ENCODE measurements at regions not wholly inside any gene's neighbourhood (a gene's known extent, or its start where the extent isn't known, plus 50 kb on each side); places are given as distances from the start of the nearest gene placed in this dataset.

GRCh38 chr11:95521133-95521542, 268.4 kb downstream of the FAM76B start:
- Histone ChIP-seq H3K4me3 (ENCODE audit: low read depth in 2 of 2, low read length in 2 of 2) (no peak overlapping the region), H3K27ac (ENCODE audit: low read length) (no peak overlapping the region), H3K4me1 (ENCODE audit: control insufficient read depth, insufficient read depth, low read length) (no peaks in the 10 kb centered on the region), H3K36me3 (ENCODE audit: control insufficient read depth, insufficient read depth, low read length) (no peaks in the 10 kb centered on the region), H3K9me3 (ENCODE audit: control insufficient read depth, insufficient read depth, low read depth, low read length) (no peaks in the 10 kb centered on the region), H3K27me3 (ENCODE audit: control insufficient read depth, insufficient read depth, low read length) (no peaks in the 10 kb centered on the region)
- DNase-seq (ENCODE audit: low read depth, low spot score): no peak
- TF ChIP-seq POLR2AphosphoS5 (IDR thresholded peaks at IDR 0.05; ENCODE audit: low read depth, low read length): no peak
- TF ChIP-seq, protein P1, sequence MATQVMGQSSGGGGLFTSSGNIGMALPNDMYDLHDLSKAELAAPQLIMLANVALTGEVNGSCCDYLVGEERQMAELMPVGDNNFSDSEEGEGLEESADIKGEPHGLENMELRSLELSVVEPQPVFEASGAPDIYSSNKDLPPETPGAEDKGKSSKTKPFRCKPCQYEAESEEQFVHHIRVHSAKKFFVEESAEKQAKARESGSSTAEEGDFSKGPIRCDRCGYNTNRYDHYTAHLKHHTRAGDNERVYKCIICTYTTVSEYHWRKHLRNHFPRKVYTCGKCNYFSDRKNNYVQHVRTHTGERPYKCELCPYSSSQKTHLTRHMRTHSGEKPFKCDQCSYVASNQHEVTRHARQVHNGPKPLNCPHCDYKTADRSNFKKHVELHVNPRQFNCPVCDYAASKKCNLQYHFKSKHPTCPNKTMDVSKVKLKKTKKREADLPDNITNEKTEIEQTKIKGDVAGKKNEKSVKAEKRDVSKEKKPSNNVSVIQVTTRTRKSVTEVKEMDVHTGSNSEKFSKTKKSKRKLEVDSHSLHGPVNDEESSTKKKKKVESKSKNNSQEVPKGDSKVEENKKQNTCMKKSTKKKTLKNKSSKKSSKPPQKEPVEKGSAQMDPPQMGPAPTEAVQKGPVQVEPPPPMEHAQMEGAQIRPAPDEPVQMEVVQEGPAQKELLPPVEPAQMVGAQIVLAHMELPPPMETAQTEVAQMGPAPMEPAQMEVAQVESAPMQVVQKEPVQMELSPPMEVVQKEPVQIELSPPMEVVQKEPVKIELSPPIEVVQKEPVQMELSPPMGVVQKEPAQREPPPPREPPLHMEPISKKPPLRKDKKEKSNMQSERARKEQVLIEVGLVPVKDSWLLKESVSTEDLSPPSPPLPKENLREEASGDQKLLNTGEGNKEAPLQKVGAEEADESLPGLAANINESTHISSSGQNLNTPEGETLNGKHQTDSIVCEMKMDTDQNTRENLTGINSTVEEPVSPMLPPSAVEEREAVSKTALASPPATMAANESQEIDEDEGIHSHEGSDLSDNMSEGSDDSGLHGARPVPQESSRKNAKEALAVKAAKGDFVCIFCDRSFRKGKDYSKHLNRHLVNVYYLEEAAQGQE (IDR thresholded peaks at IDR 0.05; ENCODE audit: insufficient read depth in 1 of 2, low read depth in 2 of 2, low read length in 1 of 2): no peak
- no peak for TF ChIP-seq TCF7L2 (IDR thresholded peaks at IDR 0.05; ENCODE audit: low read depth, low read length)
- TF ChIP-seq, protein P2, sequence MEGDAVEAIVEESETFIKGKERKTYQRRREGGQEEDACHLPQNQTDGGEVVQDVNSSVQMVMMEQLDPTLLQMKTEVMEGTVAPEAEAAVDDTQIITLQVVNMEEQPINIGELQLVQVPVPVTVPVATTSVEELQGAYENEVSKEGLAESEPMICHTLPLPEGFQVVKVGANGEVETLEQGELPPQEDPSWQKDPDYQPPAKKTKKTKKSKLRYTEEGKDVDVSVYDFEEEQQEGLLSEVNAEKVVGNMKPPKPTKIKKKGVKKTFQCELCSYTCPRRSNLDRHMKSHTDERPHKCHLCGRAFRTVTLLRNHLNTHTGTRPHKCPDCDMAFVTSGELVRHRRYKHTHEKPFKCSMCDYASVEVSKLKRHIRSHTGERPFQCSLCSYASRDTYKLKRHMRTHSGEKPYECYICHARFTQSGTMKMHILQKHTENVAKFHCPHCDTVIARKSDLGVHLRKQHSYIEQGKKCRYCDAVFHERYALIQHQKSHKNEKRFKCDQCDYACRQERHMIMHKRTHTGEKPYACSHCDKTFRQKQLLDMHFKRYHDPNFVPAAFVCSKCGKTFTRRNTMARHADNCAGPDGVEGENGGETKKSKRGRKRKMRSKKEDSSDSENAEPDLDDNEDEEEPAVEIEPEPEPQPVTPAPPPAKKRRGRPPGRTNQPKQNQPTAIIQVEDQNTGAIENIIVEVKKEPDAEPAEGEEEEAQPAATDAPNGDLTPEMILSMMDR (IDR thresholded peaks at IDR 0.05): no peak
- TF ChIP-seq SIN3A (IDR thresholded peaks at IDR 0.05; ENCODE audit: borderline replicate concordance, insufficient read depth, low read depth, low read length): no peak
- no peak for ATAC-seq
- CTCF ChIA-PET: no interaction called here
- in situ Hi-C loops (cut with HindIII; ENCODE audit: low pct_unique_long_range_greater_than_20kb, low sequenced_read_pairs): no loop called here
- intact Hi-C loops (cut with micrococcal nuclease; ENCODE audit: unreplicated experiment): no loop called here
- BruUV-seq (replicated peaks): no TSS peak
- POLR2A ChIA-PET: no interaction called here

- TF ChIP-seq, protein P2 (IDR thresholded peaks at IDR 0.05): no peak
- TF ChIP-seq SIN3A (IDR thresholded peaks at IDR 0.05; ENCODE audit: borderline replicate concordance, insufficient read depth, low read depth, low read length) (no peak), POLR2AphosphoS5 (IDR thresholded peaks at IDR 0.05; ENCODE audit: low read depth, low read length) (no peak), TCF7L2 (IDR thresholded peaks at IDR 0.05; ENCODE audit: low read depth, low read length) (no peak)
- TF ChIP-seq, protein P1 (IDR thresholded peaks at IDR 0.05; ENCODE audit: insufficient read depth in 1 of 2, low read depth in 2 of 2, low read length in 1 of 2): no peak
- no peaks in the 10 kb centered on the region for H3K9me3 ChIP-seq (ENCODE audit: control insufficient read depth, insufficient read depth, low read depth, low read length)
- in situ Hi-C loops (cut with HindIII; ENCODE audit: low pct_unique_long_range_greater_than_20kb, low sequenced_read_pairs) (no loop called here), intact Hi-C loops (cut with micrococcal nuclease; ENCODE audit: unreplicated experiment) (no loop called here)
- ChIA-PET CTCF (no interaction called here), POLR2A (no interaction called here)
- no peak overlapping the region for H3K27ac ChIP-seq (ENCODE audit: low read length)
- H3K36me3 ChIP-seq (ENCODE audit: control insufficient read depth, insufficient read depth, low read length): no peaks in the 10 kb centered on the region
- no TSS peak for BruUV-seq (replicated peaks)
- ATAC-seq (no peak), DNase-seq (ENCODE audit: low read depth, low spot score) (no peak)
- H3K4me3 ChIP-seq (ENCODE audit: low read depth in 2 of 2, low read length in 2 of 2): no peak overlapping the region
- no peaks in the 10 kb centered on the region for H3K27me3 ChIP-seq (ENCODE audit: control insufficient read depth, insufficient read depth, low read length)
- H3K4me1 ChIP-seq (ENCODE audit: control insufficient read depth, insufficient read depth, low read length): no peaks in the 10 kb centered on the region
Observed at GRCh38 chr11:95520369-95521132, 269.0 kb downstream of the FAM76B start.

Measured in Panc1 (cell line).